ENCODE measurements at regions not wholly inside any gene's neighbourhood (a gene's known extent, or its start where the extent isn't known, plus 50 kb on each side); places are given as distances from the start of the nearest gene placed in this dataset.

- no peak for DNase-seq
Measured at GRCh38 chr11:109867784-109868183, 225.4 kb upstream of the ZC3H12C start.

GRCh38 chr11:109869536-109869935, 223.7 kb upstream of the ZC3H12C start:
- no peak for DNase-seq

- no peak for DNase-seq
Measured at GRCh38 chr11:109870297-109870696, 222.9 kb upstream of the ZC3H12C start.

GRCh38 chr11:109877043-109877442, 216.1 kb upstream of the ZC3H12C start:
- no peak for DNase-seq

- DNase-seq, result no peak
Measured at GRCh38 chr11:109884501-109884900, 208.7 kb upstream of the ZC3H12C start.

- DNase-seq, result no peak
Measured at GRCh38 chr11:109885006-109885405, 208.2 kb upstream of the ZC3H12C start.

GRCh38 chr11:109892321-109892794, 200.8 kb upstream of the ZC3H12C start:
- DNase-seq, result no peak

GRCh38 chr11:109894242-109894641, 198.9 kb upstream of the ZC3H12C start:
- DNase-seq, result no peak

GRCh38 chr11:109898592-109898991, 194.6 kb upstream of the ZC3H12C start:
- DNase-seq, result no peak

GRCh38 chr11:109902764-109903433, 190.3 kb upstream of the ZC3H12C start:
- no peak for DNase-seq

- no peak for DNase-seq
Measured at GRCh38 chr11:109911488-109911887, 181.7 kb upstream of the ZC3H12C start.

- DNase-seq, result no peak
Measured at GRCh38 chr11:109914038-109914437, 179.2 kb upstream of the ZC3H12C start.

GRCh38 chr11:109914809-109915653, 178.2 kb upstream of the ZC3H12C start:
- DNase-seq, result no peak

- no peak for DNase-seq
Measured at GRCh38 chr11:109926941-109927340, 166.3 kb upstream of the ZC3H12C start.

- DNase-seq, result no peak
Measured at GRCh38 chr11:109929308-109929707, 163.9 kb upstream of the ZC3H12C start.

- no peak for DNase-seq
Measured at GRCh38 chr11:109933126-109933525, 160.1 kb upstream of the ZC3H12C start.

GRCh38 chr11:109934151-109934550, 159.0 kb upstream of the ZC3H12C start:
- no peak for DNase-seq

- no peak for DNase-seq
Measured at GRCh38 chr11:109936661-109937180, 156.5 kb upstream of the ZC3H12C start.

GRCh38 chr11:109937968-109938367, 155.2 kb upstream of the ZC3H12C start:
- DNase-seq, result no peak

- peak; percentile 60 for DNase-seq
Measured at GRCh38 chr11:109939166-109939810, 153.9 kb upstream of the ZC3H12C start.

- DNase-seq, result no peak
Measured at GRCh38 chr11:109940816-109941215, 152.4 kb upstream of the ZC3H12C start.

- DNase-seq, result no peak
Measured at GRCh38 chr11:109945626-109946321, 147.4 kb upstream of the ZC3H12C start.
